Adrenal gland (tissue), 5 donors: ENCODE measurements at regions not wholly inside any gene's neighbourhood (a gene's known extent, or its start where the extent isn't known, plus 50 kb on each side); places are given as distances from the start of the nearest gene placed in this dataset.

Experiments
- POLR2A ChIP-seq, 2 donors: fragments of 450-650 bp; IDR thresholded peaks; one replicate each; pipeline ENCODE4 v1.6.1; 2017; ENCODE audit warnings: antibody characterized with exemption in 2 of 2, mild to moderate bottlenecking in 2 of 2, moderate library complexity in 1 of 2
- TF ChIP-seq, protein P1 (sequence below), 6 experiments: fragments of 450-650 bp in 4 of 6; fragments of 200-600 bp in 2 of 6; sonication (generic) in 1 of 6; IDR thresholded peaks; 1 replicate in 5 of 6; 2 replicates in 1 of 6; pipeline versions ENCODE4 v1.5.1 to v1.8.0; 2016 to 2021; ENCODE audit warnings: antibody characterized with exemption in 6 of 6, mild to moderate bottlenecking in 2 of 6, moderate library complexity in 1 of 6
- donor health status: DM: no; HTN: no; CAD: no.

GRCh38 chr2:21740484-21740883 lies 616.7 kb downstream of the TDRD15 start:
- TF ChIP-seq, protein P1, sequence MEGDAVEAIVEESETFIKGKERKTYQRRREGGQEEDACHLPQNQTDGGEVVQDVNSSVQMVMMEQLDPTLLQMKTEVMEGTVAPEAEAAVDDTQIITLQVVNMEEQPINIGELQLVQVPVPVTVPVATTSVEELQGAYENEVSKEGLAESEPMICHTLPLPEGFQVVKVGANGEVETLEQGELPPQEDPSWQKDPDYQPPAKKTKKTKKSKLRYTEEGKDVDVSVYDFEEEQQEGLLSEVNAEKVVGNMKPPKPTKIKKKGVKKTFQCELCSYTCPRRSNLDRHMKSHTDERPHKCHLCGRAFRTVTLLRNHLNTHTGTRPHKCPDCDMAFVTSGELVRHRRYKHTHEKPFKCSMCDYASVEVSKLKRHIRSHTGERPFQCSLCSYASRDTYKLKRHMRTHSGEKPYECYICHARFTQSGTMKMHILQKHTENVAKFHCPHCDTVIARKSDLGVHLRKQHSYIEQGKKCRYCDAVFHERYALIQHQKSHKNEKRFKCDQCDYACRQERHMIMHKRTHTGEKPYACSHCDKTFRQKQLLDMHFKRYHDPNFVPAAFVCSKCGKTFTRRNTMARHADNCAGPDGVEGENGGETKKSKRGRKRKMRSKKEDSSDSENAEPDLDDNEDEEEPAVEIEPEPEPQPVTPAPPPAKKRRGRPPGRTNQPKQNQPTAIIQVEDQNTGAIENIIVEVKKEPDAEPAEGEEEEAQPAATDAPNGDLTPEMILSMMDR (IDR thresholded peaks at IDR 0.05) = no peak
- no peak for TF ChIP-seq POLR2A (IDR thresholded peaks at IDR 0.05)
